Left lung (tissue), 4 donors: ENCODE measurements at regions not wholly inside any gene's neighbourhood (a gene's known extent, or its start where the extent isn't known, plus 50 kb on each side); places are given as distances from the start of the nearest gene placed in this dataset.

ENCODE experiments used
- ATAC-seq: fragments of 200-7000 bp; cut with Tn5 transposase; one replicate; pipeline ENCODE4 v1.9.1; 2020; ENCODE audit warnings: moderate library complexity
- DNase-seq, 4 donors: peaks; one replicate each; pipeline ENCODE4 v3.0.0-alpha.2; 2013 to 2020
- H3K27ac ChIP-seq, 2 donors: fragments of 200-600 bp; sonication (generic) in 1 of 2; one replicate each; pipeline versions ENCODE4 v1.5.0 to v1.8.0; 2020 to 2021
- H3K27me3 ChIP-seq, 2 donors: fragments of 200-600 bp; sonication (generic) in 1 of 2; one replicate each; pipeline versions ENCODE4 v1.5.0 to v1.8.0; 2020 to 2021
- H3K36me3 ChIP-seq, 2 donors: fragments of 200-600 bp; sonication (generic) in 1 of 2; one replicate each; pipeline versions ENCODE4 v1.5.0 to v1.8.0; 2020 to 2021
- H3K4me1 ChIP-seq, 2 donors: fragments of 200-600 bp; one replicate each; pipeline ENCODE4 v1.8.0; 2021
- H3K4me3 ChIP-seq, 2 donors: fragments of 200-600 bp; sonication (generic) in 1 of 2; one replicate each; pipeline versions ENCODE4 v1.5.0 to v1.8.0; 2020 to 2021; ENCODE audit warnings: mild to moderate bottlenecking in 1 of 2
- H3K9me3 ChIP-seq, 2 donors: fragments of 200-600 bp; sonication (generic) in 1 of 2; one replicate each; pipeline versions ENCODE4 v1.5.0 to v1.8.0; 2020 to 2021
- intact Hi-C, 2 donors: fragments of 100-400 bp; cut with DNase I; formaldehyde crosslinking; loops; one replicate each; pipeline versions ENCODE4 v1.11.2 to v1.14.2; 2022
- TF ChIP-seq, protein P1 (sequence below), 2 donors: fragments of 200-600 bp; sonication (generic) in 1 of 2; IDR thresholded peaks; one replicate each; pipeline versions ENCODE4 v1.5.0 to v1.8.0; 2021; ENCODE audit warnings: antibody characterized with exemption in 2 of 2
- donor health status: DM: no; HTN: yes; CAD: no.
- donor health status: DM: no; HTN: no; CAD: no.

DNA sequence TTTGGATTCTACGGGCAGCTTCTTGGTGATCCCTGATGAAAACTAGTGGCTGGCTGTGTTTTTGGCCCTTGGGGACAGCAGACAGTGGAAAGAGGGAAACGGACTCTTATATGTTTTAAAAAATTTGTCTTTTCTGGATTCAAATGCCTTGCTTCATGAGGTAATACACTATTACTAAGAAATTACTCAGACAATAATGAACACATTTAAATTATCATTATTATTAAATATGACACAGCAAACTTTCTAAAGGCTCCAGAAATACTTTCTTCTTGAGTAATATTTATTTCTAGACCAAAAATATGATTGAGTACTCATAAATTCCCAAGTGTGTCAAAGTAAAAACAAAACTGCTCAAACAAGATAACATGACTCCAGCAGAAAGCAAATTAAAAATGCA is 520.7 kb upstream of the AADAT start:
- ATAC-seq (no peak), DNase-seq (no peak)
- TF ChIP-seq, protein P1, sequence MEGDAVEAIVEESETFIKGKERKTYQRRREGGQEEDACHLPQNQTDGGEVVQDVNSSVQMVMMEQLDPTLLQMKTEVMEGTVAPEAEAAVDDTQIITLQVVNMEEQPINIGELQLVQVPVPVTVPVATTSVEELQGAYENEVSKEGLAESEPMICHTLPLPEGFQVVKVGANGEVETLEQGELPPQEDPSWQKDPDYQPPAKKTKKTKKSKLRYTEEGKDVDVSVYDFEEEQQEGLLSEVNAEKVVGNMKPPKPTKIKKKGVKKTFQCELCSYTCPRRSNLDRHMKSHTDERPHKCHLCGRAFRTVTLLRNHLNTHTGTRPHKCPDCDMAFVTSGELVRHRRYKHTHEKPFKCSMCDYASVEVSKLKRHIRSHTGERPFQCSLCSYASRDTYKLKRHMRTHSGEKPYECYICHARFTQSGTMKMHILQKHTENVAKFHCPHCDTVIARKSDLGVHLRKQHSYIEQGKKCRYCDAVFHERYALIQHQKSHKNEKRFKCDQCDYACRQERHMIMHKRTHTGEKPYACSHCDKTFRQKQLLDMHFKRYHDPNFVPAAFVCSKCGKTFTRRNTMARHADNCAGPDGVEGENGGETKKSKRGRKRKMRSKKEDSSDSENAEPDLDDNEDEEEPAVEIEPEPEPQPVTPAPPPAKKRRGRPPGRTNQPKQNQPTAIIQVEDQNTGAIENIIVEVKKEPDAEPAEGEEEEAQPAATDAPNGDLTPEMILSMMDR (IDR thresholded peaks at IDR 0.05), result no peak
- peaks cover 0 to 20% of the 10 kb centered on the region in 2 donors for H3K9me3 ChIP-seq
- H3K4me1 ChIP-seq, result no peaks in the 10 kb centered on the region
- H3K4me3 ChIP-seq, result no peak overlapping the region
- H3K27me3 ChIP-seq, result no peaks in the 10 kb centered on the region
- H3K27ac ChIP-seq, result no peak overlapping the region
- intact Hi-C loops, result no loop called here
- H3K36me3 ChIP-seq, result no peaks in the 10 kb centered on the region

DNA sequence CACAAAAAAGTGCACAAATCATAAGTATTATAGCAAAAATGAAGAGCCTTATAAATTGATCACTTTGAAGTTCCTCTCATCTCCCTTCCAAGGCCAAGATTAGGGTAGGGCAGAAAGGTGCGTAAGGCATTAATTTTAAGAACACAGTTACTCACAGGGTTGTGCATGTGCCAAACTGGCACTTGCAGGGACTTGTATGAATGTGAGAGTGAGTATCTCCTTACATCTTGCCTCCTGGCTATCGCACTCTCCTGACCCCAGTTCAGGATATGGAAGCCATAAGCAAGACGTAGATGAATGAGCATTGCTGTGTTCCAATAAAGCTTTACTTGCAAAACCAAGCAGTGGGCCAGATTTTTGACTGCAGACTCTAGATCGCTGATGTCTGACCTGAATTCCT is 510.1 kb upstream of the AADAT start:
- Histone ChIP-seq H3K9me3 (peaks cover 0 to 25% of the 10 kb centered on the region in 2 donors), H3K36me3 (no peaks in the 10 kb centered on the region), H3K27ac (no peak overlapping the region), H3K4me1 (no peaks in the 10 kb centered on the region), H3K4me3 (no peak overlapping the region), H3K27me3 (no peaks in the 10 kb centered on the region)
- no peak for DNase-seq
- intact Hi-C loops, result no loop called here
- TF ChIP-seq, protein P1 (IDR thresholded peaks at IDR 0.05), result no peak
- ATAC-seq, result no peak

DNA sequence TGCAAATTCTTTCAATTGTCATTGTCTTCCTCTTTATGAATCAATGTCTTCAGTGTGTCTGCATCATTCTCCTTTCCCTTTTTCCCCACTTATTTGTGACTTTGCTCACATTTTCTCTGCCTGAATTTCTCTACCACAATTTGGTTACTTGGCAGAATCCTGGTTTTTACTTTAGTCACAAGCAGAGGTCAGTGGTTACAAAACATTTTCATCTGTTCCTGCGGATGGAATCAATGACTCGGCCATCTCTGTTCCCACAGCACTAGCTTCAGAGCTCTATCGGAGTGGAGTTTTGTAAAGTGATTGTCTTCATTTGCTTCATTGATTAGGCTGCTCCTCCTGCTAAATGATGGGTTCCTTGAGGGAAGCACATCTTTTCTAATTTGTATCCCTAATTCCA is 501.3 kb upstream of the AADAT start:
- no peaks in the 10 kb centered on the region for H3K36me3 ChIP-seq
- H3K4me3 ChIP-seq, result no peak overlapping the region
- no peak overlapping the region for H3K27ac ChIP-seq
- intact Hi-C loops, result no loop called here
- TF ChIP-seq, protein P1 (IDR thresholded peaks at IDR 0.05), result no peak
- no peaks in the 10 kb centered on the region for H3K9me3 ChIP-seq
- H3K4me1 ChIP-seq, result no peaks in the 10 kb centered on the region
- no peak for DNase-seq
- ATAC-seq, result no peak
- no peaks in the 10 kb centered on the region for H3K27me3 ChIP-seq

DNA sequence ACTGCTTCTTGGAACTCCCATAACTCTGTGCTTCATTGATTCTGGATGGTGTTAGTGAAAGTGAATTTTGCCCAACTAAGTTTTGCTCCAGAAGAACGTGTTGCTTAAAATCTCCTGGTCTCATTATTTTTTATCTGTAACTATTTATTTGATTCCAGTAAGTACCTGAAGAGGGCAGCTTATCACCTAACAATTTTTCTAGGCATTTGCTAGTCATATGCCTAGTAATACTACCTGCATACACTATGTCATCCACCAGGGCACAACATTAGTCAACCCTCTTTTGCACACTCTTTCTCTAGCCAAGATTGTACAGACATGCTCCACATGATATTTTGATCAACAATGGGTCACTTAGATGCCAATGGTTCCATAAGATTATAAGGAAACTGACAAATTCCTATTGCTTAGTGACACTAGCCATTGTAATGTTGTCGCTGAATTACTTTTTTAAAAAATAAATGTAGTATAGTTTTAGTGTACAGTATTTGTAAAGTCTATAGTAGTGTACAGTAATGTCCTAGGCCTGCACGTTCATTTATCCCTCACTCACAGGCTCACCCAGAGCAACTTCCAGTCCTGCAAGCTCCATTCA is 499.9 kb upstream of the AADAT start:
- no peaks in the 10 kb centered on the region for H3K9me3 ChIP-seq
- H3K36me3 ChIP-seq, result no peaks in the 10 kb centered on the region
- intact Hi-C loops, result no loop called here
- no peak overlapping the region for H3K4me3 ChIP-seq
- TF ChIP-seq, protein P1 (IDR thresholded peaks at IDR 0.05), result no peak
- H3K27ac ChIP-seq, result no peak overlapping the region
- no peaks in the 10 kb centered on the region for H3K4me1 ChIP-seq
- ATAC-seq (peak; percentile 38), DNase-seq (peak in 1 of 4 donors; percentile 7)
- H3K27me3 ChIP-seq, result no peaks in the 10 kb centered on the region

DNA sequence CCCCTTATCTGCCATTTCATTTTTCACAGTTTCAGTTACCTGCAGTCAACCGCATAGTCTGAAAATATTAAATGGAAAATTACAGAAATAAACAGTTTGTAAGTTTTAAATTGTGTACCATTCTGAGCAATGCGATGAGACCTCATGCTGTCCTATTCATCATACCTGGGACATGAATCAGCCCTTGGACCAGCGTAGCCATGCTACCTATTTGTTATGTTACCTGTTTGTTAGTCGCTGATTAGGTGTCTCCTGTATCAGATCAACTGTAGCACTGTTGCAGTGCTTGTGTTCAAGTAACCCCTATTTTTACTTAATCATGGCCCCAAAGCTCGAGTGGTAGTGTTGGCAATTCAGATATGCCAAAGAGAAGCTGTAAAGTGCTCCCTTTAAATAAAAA is 492.2 kb upstream of the AADAT start:
- TF ChIP-seq, protein P1 (IDR thresholded peaks at IDR 0.05), result no peak
- Histone ChIP-seq H3K4me3 (no peak overlapping the region), H3K27me3 (no peaks in the 10 kb centered on the region), H3K4me1 (no peaks in the 10 kb centered on the region), H3K27ac (no peak overlapping the region), H3K9me3 (peaks cover 0 to 9% of the 10 kb centered on the region in 2 donors), H3K36me3 (no peaks in the 10 kb centered on the region)
- ATAC-seq (no peak), DNase-seq (no peak)
- intact Hi-C loops, result no loop called here
